ENCODE measurements at regions not wholly inside any gene's neighbourhood (a gene's known extent, or its start where the extent isn't known, plus 50 kb on each side); places are given as distances from the start of the nearest gene placed in this dataset.

GRCh38 chr6:11875325-11876109, 96.9 kb upstream of the ADTRP start:
- TF ChIP-seq CTCF (conservative IDR thresholded peaks at IDR 0.05; ENCODE audit: low read length) (no peak), EZH2phosphoT487 (IDR thresholded peaks at IDR 0.05; ENCODE audit: borderline replicate concordance, low read depth, low read length) (no peak)
- H3K9me3 ChIP-seq (ENCODE audit: low read length): no peaks in the 10 kb centered on the region
- ChIA-PET POLR2A (interaction anchor here (0.5 kb wide), 1 partner anchor 251 kb away, joined by 3 read pairs; no protein-coding TSS in a partner anchor), CTCF (ENCODE audit: unreplicated experiment) (no interaction called here)
- no peaks in the 10 kb centered on the region; the same call in 1 of the 2 replicates for H3K9me2 ChIP-seq (ENCODE audit: insufficient read depth, low read length)
- H3K79me2 ChIP-seq (ENCODE audit: insufficient read depth, low read depth, low read length): no peaks in the 10 kb centered on the region
- H3K4me1 ChIP-seq (ENCODE audit: insufficient read depth, low read length, poor library complexity, severe bottlenecking): no peaks in the 10 kb centered on the region
- H3K4me3 ChIP-seq (ENCODE audit: low read depth, low read length, poor library complexity, severe bottlenecking): no peak overlapping the region
- BruUV-seq (replicated peaks): no TSS peak
- no peak overlapping the region for H2AFZ ChIP-seq (ENCODE audit: low read length)
- no peak for DNase-seq (ENCODE audit: low spot score)
- no peak overlapping the region for H3K27ac ChIP-seq (ENCODE audit: low read depth, low read length, poor library complexity, severe bottlenecking)
- no peak overlapping the region for H3K4me2 ChIP-seq (ENCODE audit: low read length)
- intact Hi-C loops (cut with micrococcal nuclease; ENCODE audit: unreplicated experiment): no loop called here
- H4K20me1 ChIP-seq (ENCODE audit: insufficient read depth, low read length): no peaks in the 10 kb centered on the region
- H3K36me3 ChIP-seq (ENCODE audit: insufficient read depth, low read length): no peaks in the 10 kb centered on the region

- intact Hi-C loops (cut with micrococcal nuclease; ENCODE audit: unreplicated experiment): no loop called here
- ChIA-PET POLR2A (interaction anchor here (0.5 to 0.7 kb wide), 2 partner anchors 15 to 1175 kb away, joined by 3 read pairs; no protein-coding TSS in a partner anchor), CTCF (ENCODE audit: unreplicated experiment) (no interaction called here)
- Histone ChIP-seq H3K4me3 (ENCODE audit: low read depth, low read length, poor library complexity, severe bottlenecking) (no peak overlapping the region), H3K36me3 (ENCODE audit: insufficient read depth, low read length) (no peaks in the 10 kb centered on the region), H3K79me2 (ENCODE audit: insufficient read depth, low read depth, low read length) (no peaks in the 10 kb centered on the region), H2AFZ (ENCODE audit: low read length) (no peak overlapping the region), H3K4me2 (ENCODE audit: low read length) (no peak overlapping the region), H3K9me3 (ENCODE audit: low read length) (no peaks in the 10 kb centered on the region), H3K27ac (ENCODE audit: low read depth, low read length, poor library complexity, severe bottlenecking) (no peak overlapping the region), H3K4me1 (ENCODE audit: insufficient read depth, low read length, poor library complexity, severe bottlenecking) (no peaks in the 10 kb centered on the region), H4K20me1 (ENCODE audit: insufficient read depth, low read length) (no peaks in the 10 kb centered on the region), H3K9me2 (ENCODE audit: insufficient read depth, low read length) (no peaks in the 10 kb centered on the region; the same call in 1 of the 2 replicates)
- DNase-seq (ENCODE audit: low spot score): no peak
- TF ChIP-seq EZH2phosphoT487 (IDR thresholded peaks at IDR 0.05; ENCODE audit: borderline replicate concordance, low read depth, low read length): no peak
- TF ChIP-seq CTCF (conservative IDR thresholded peaks at IDR 0.05; ENCODE audit: low read length): no peak
- BruUV-seq (replicated peaks): no TSS peak
Measured at GRCh38 chr6:11869672-11870340, 91.2 kb upstream of the ADTRP start.

GRCh38 chr6:11868392-11868791, 89.8 kb upstream of the ADTRP start:
- Histone ChIP-seq H3K9me3 (ENCODE audit: low read length) (no peaks in the 10 kb centered on the region), H3K27ac (ENCODE audit: low read depth, low read length, poor library complexity, severe bottlenecking) (no peak overlapping the region), H3K36me3 (ENCODE audit: insufficient read depth, low read length) (no peaks in the 10 kb centered on the region), H3K9me2 (ENCODE audit: insufficient read depth, low read length) (no peaks in the 10 kb centered on the region; the same call in 1 of the 2 replicates), H3K79me2 (ENCODE audit: insufficient read depth, low read depth, low read length) (no peaks in the 10 kb centered on the region), H3K4me1 (ENCODE audit: insufficient read depth, low read length, poor library complexity, severe bottlenecking) (no peaks in the 10 kb centered on the region), H3K4me2 (ENCODE audit: low read length) (no peak overlapping the region), H2AFZ (ENCODE audit: low read length) (no peak overlapping the region), H4K20me1 (ENCODE audit: insufficient read depth, low read length) (no peaks in the 10 kb centered on the region), H3K4me3 (ENCODE audit: low read depth, low read length, poor library complexity, severe bottlenecking) (no peak overlapping the region)
- intact Hi-C loops (cut with micrococcal nuclease; ENCODE audit: unreplicated experiment): no loop called here
- no peak for TF ChIP-seq EZH2phosphoT487 (IDR thresholded peaks at IDR 0.05; ENCODE audit: borderline replicate concordance, low read depth, low read length)
- TF ChIP-seq CTCF (conservative IDR thresholded peaks at IDR 0.05; ENCODE audit: low read length): no peak
- ChIA-PET POLR2A (no interaction called here), CTCF (ENCODE audit: unreplicated experiment) (no interaction called here)
- BruUV-seq (replicated peaks): no TSS peak
- no peak for DNase-seq (ENCODE audit: low spot score)

All from OCI-LY7 (cell line).